ENCODE measurements at regions not wholly inside any gene's neighbourhood (a gene's known extent, or its start where the extent isn't known, plus 50 kb on each side); places are given as distances from the start of the nearest gene placed in this dataset.

- Histone ChIP-seq H3K4me2 (ENCODE audit: low read depth, low read length, poor library complexity, severe bottlenecking) (no peak overlapping the region), H3K9me3 (ENCODE audit: low read length) (no peaks in the 10 kb centered on the region), H3K27ac (ENCODE audit: low read length) (no peak overlapping the region), H4K20me1 (ENCODE audit: insufficient read depth, low read depth, low read length) (no peaks in the 10 kb centered on the region), H2AFZ (ENCODE audit: low read length) (no peak overlapping the region), H3K27me3 (ENCODE audit: low read length) (no peaks in the 10 kb centered on the region), H3K79me2 (ENCODE audit: low read length) (no peaks in the 10 kb centered on the region), H3K4me3 (ENCODE audit: low read length) (no peak overlapping the region), H3K9ac (ENCODE audit: low read length) (no peak overlapping the region), H3K9me2 (replicated peaks; ENCODE audit: insufficient read depth, low read length) (no peaks in the 10 kb centered on the region), H3K36me3 (ENCODE audit: insufficient read depth, low read length) (no peaks in the 10 kb centered on the region), H3K4me1 (ENCODE audit: low read length) (no peaks in the 10 kb centered on the region)
- no peak for DNase-seq
Observed at GRCh38 chr12:78483767-78484315, 380.7 kb upstream of the SYT1 start.

GRCh38 chr12:78489990-78490389, 374.6 kb upstream of the SYT1 start:
- no peak overlapping the region for H3K9ac ChIP-seq (ENCODE audit: low read length)
- H3K4me2 ChIP-seq (ENCODE audit: low read depth, low read length, poor library complexity, severe bottlenecking), result no peak overlapping the region
- no peaks in the 10 kb centered on the region for H4K20me1 ChIP-seq (ENCODE audit: insufficient read depth, low read depth, low read length)
- no peak overlapping the region for H3K27ac ChIP-seq (ENCODE audit: low read length)
- no peak overlapping the region for H2AFZ ChIP-seq (ENCODE audit: low read length)
- no peaks in the 10 kb centered on the region for H3K79me2 ChIP-seq (ENCODE audit: low read length)
- H3K9me2 ChIP-seq (replicated peaks; ENCODE audit: insufficient read depth, low read length), result no peaks in the 10 kb centered on the region
- H3K4me3 ChIP-seq (ENCODE audit: low read length), result no peak overlapping the region
- H3K36me3 ChIP-seq (ENCODE audit: insufficient read depth, low read length), result no peaks in the 10 kb centered on the region
- no peaks in the 10 kb centered on the region for H3K27me3 ChIP-seq (ENCODE audit: low read length)
- no peak for DNase-seq
- no peaks in the 10 kb centered on the region for H3K9me3 ChIP-seq (ENCODE audit: low read length)
- no peaks in the 10 kb centered on the region for H3K4me1 ChIP-seq (ENCODE audit: low read length)

DNA sequence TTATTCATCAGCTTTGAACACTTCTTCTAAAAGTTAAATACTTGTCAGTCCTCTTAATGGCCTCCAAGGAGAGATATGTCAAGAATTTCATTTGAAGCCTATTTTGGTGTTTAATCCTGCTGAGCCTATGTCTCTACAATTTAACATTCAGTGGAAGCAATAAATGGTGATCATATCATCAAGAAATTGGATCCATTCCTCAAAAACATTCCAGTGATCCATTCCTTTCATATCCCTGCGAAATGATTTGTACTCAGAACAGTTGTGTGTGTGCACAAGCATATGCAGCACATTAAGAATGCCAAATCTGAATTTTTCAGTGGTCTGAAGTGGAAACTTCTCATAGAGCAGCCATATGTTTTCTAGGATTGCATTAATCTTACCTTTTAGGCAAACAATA, 373.7 kb upstream of the SYT1 start:
- Histone ChIP-seq H3K79me2 (ENCODE audit: low read length) (no peaks in the 10 kb centered on the region), H3K27ac (ENCODE audit: low read length) (no peak overlapping the region), H3K4me1 (ENCODE audit: low read length) (no peaks in the 10 kb centered on the region), H3K36me3 (ENCODE audit: insufficient read depth, low read length) (no peaks in the 10 kb centered on the region), H3K9ac (ENCODE audit: low read length) (no peak overlapping the region), H4K20me1 (ENCODE audit: insufficient read depth, low read depth, low read length) (no peaks in the 10 kb centered on the region), H3K9me2 (replicated peaks; ENCODE audit: insufficient read depth, low read length) (no peaks in the 10 kb centered on the region), H2AFZ (ENCODE audit: low read length) (no peak overlapping the region), H3K4me2 (ENCODE audit: low read depth, low read length, poor library complexity, severe bottlenecking) (no peak overlapping the region), H3K9me3 (ENCODE audit: low read length) (no peaks in the 10 kb centered on the region), H3K27me3 (ENCODE audit: low read length) (no peaks in the 10 kb centered on the region), H3K4me3 (ENCODE audit: low read length) (no peak overlapping the region)
- DNase-seq, result no peak

- no peaks in the 10 kb centered on the region for H3K36me3 ChIP-seq (ENCODE audit: insufficient read depth, low read length)
- no peak overlapping the region for H3K4me3 ChIP-seq (ENCODE audit: low read length)
- H3K4me1 ChIP-seq (ENCODE audit: low read length), result no peaks in the 10 kb centered on the region
- H3K9me2 ChIP-seq (replicated peaks; ENCODE audit: insufficient read depth, low read length), result no peaks in the 10 kb centered on the region
- no peak overlapping the region for H2AFZ ChIP-seq (ENCODE audit: low read length)
- DNase-seq, result no peak
- no peaks in the 10 kb centered on the region for H3K79me2 ChIP-seq (ENCODE audit: low read length)
- no peak overlapping the region for H3K27ac ChIP-seq (ENCODE audit: low read length)
- no peaks in the 10 kb centered on the region for H3K27me3 ChIP-seq (ENCODE audit: low read length)
- H3K9me3 ChIP-seq (ENCODE audit: low read length), result no peaks in the 10 kb centered on the region
- H3K4me2 ChIP-seq (ENCODE audit: low read depth, low read length, poor library complexity, severe bottlenecking), result no peak overlapping the region
- no peak overlapping the region for H3K9ac ChIP-seq (ENCODE audit: low read length)
- no peaks in the 10 kb centered on the region for H4K20me1 ChIP-seq (ENCODE audit: insufficient read depth, low read depth, low read length)
Observed at GRCh38 chr12:78494911-78495310, 369.7 kb upstream of the SYT1 start.

GRCh38 chr12:78501825-78502224, 362.7 kb upstream of the SYT1 start:
- Histone ChIP-seq H3K27ac (ENCODE audit: low read length) (no peak overlapping the region), H3K36me3 (ENCODE audit: insufficient read depth, low read length) (no peaks in the 10 kb centered on the region), H3K4me2 (ENCODE audit: low read depth, low read length, poor library complexity, severe bottlenecking) (no peak overlapping the region), H3K9ac (ENCODE audit: low read length) (no peak overlapping the region), H3K4me3 (ENCODE audit: low read length) (no peak overlapping the region), H3K9me3 (ENCODE audit: low read length) (no peaks in the 10 kb centered on the region), H3K79me2 (ENCODE audit: low read length) (no peaks in the 10 kb centered on the region), H2AFZ (ENCODE audit: low read length) (no peak overlapping the region), H3K4me1 (ENCODE audit: low read length) (no peaks in the 10 kb centered on the region), H3K27me3 (ENCODE audit: low read length) (no peaks in the 10 kb centered on the region), H3K9me2 (replicated peaks; ENCODE audit: insufficient read depth, low read length) (no peaks in the 10 kb centered on the region), H4K20me1 (ENCODE audit: insufficient read depth, low read depth, low read length) (no peaks in the 10 kb centered on the region)
- DNase-seq, result no peak

GRCh38 chr12:78519422-78519821, 345.2 kb upstream of the SYT1 start:
- Histone ChIP-seq H3K4me1 (ENCODE audit: low read length) (no peaks in the 10 kb centered on the region), H3K9me2 (replicated peaks; ENCODE audit: insufficient read depth, low read length) (no peaks in the 10 kb centered on the region), H3K27me3 (ENCODE audit: low read length) (no peaks in the 10 kb centered on the region), H3K79me2 (ENCODE audit: low read length) (no peaks in the 10 kb centered on the region), H3K4me3 (ENCODE audit: low read length) (no peak overlapping the region), H3K27ac (ENCODE audit: low read length) (no peak overlapping the region), H4K20me1 (ENCODE audit: insufficient read depth, low read depth, low read length) (no peaks in the 10 kb centered on the region), H3K9me3 (ENCODE audit: low read length) (no peaks in the 10 kb centered on the region), H2AFZ (ENCODE audit: low read length) (no peak overlapping the region), H3K9ac (ENCODE audit: low read length) (no peak overlapping the region), H3K36me3 (ENCODE audit: insufficient read depth, low read length) (no peaks in the 10 kb centered on the region), H3K4me2 (ENCODE audit: low read depth, low read length, poor library complexity, severe bottlenecking) (no peak overlapping the region)
- DNase-seq, result no peak

GRCh38 chr12:78530100-78530765, 334.3 kb upstream of the SYT1 start:
- Histone ChIP-seq H3K27ac (ENCODE audit: low read length) (no peak overlapping the region), H3K4me1 (ENCODE audit: low read length) (no peaks in the 10 kb centered on the region), H3K9ac (ENCODE audit: low read length) (no peak overlapping the region), H3K9me2 (replicated peaks; ENCODE audit: insufficient read depth, low read length) (no peaks in the 10 kb centered on the region), H3K9me3 (ENCODE audit: low read length) (peaks cover 7% of the 10 kb centered on the region; the same call in 1 of the 2 replicates), H3K4me3 (ENCODE audit: low read length) (no peak overlapping the region), H3K4me2 (ENCODE audit: low read depth, low read length, poor library complexity, severe bottlenecking) (no peak overlapping the region), H3K36me3 (ENCODE audit: insufficient read depth, low read length) (no peaks in the 10 kb centered on the region), H3K27me3 (ENCODE audit: low read length) (no peaks in the 10 kb centered on the region), H4K20me1 (ENCODE audit: insufficient read depth, low read depth, low read length) (no peaks in the 10 kb centered on the region), H2AFZ (ENCODE audit: low read length) (no peak overlapping the region), H3K79me2 (ENCODE audit: low read length) (no peaks in the 10 kb centered on the region)
- DNase-seq, result no peak

DNA sequence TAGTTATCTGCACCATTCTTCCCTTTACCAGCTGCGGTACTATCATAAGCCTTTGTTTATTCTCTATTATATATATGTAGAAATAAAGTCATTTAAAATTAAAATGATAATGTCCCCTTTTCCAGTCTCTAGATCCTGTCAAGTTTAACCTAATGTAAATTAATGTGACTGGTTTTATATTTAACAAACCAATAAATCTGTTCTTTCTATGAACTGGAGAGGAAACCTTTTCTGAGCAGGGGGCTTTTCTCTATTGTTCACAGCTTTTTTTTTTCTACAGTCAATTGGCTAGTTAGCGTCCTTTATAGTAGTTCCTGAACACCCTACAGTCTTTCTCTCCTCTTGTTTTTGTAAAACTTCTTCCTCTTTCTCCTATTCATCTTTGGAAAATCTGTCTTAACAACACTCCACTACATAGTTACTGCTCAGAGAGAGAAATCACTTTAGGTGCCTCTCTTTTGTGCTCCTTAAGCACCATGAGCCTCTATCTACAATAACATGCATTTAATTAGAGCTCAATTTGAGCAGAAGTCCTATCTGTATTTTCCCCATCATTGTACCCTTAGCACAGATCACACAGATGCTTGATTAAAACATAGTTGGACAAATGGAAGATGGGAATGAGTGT, 332.6 kb upstream of the SYT1 start:
- Histone ChIP-seq H3K4me2 (ENCODE audit: low read depth, low read length, poor library complexity, severe bottlenecking) (no peak overlapping the region), H3K36me3 (ENCODE audit: insufficient read depth, low read length) (no peaks in the 10 kb centered on the region), H3K4me3 (ENCODE audit: low read length) (no peak overlapping the region), H3K9ac (ENCODE audit: low read length) (no peak overlapping the region), H3K9me2 (replicated peaks; ENCODE audit: insufficient read depth, low read length) (no peaks in the 10 kb centered on the region), H3K27ac (ENCODE audit: low read length) (no peak overlapping the region), H3K4me1 (ENCODE audit: low read length) (no peaks in the 10 kb centered on the region), H3K79me2 (ENCODE audit: low read length) (no peaks in the 10 kb centered on the region), H4K20me1 (ENCODE audit: insufficient read depth, low read depth, low read length) (no peaks in the 10 kb centered on the region), H3K27me3 (ENCODE audit: low read length) (no peaks in the 10 kb centered on the region), H2AFZ (ENCODE audit: low read length) (no peak overlapping the region), H3K9me3 (ENCODE audit: low read length) (peaks cover 7% of the 10 kb centered on the region; the same call in 1 of the 2 replicates)
- DNase-seq, result no peak

Data from Karpas-422 (cell line).